Coronary artery (tissue), 2 donors: ENCODE measurements at regions not wholly inside any gene's neighbourhood (a gene's known extent, or its start where the extent isn't known, plus 50 kb on each side); places are given as distances from the start of the nearest gene placed in this dataset.
"Not testable (repeated sequence)": the region's sequence is repeated elsewhere in the genome, so short reads cannot be mapped to it uniquely, and the experiment has no call there.

ENCODE experiments used
- DNase-seq: peaks from one replicate; pipeline ENCODE4 v3.0.0-alpha.2; 2017; ENCODE audit warnings: low spot score
- H3K27ac ChIP-seq, 2 donors: fragments of 200-600 bp; sonication (generic); one replicate each; pipeline ENCODE4 v1.5.1; 2016 to 2019
- H3K4me3 ChIP-seq: fragments of 200-600 bp; sonication (generic); 2 replicates; pipeline ENCODE4 v1.5.1; 2016; ENCODE audit warnings: mild to moderate bottlenecking, moderate library complexity
- TF ChIP-seq, protein P1 (sequence below): fragments of 200-600 bp; sonication (generic); IDR thresholded peaks from one replicate; pipeline ENCODE4 v1.5.1; 2019; ENCODE audit warnings: antibody characterized with exemption

GRCh38 chr2:142745691-142746090, 131.8 kb upstream of the KYNU start:
- H3K27ac ChIP-seq, result no peak overlapping the region
- no peak for DNase-seq
- H3K4me3 ChIP-seq, result no peak overlapping the region
- TF ChIP-seq, protein P1, sequence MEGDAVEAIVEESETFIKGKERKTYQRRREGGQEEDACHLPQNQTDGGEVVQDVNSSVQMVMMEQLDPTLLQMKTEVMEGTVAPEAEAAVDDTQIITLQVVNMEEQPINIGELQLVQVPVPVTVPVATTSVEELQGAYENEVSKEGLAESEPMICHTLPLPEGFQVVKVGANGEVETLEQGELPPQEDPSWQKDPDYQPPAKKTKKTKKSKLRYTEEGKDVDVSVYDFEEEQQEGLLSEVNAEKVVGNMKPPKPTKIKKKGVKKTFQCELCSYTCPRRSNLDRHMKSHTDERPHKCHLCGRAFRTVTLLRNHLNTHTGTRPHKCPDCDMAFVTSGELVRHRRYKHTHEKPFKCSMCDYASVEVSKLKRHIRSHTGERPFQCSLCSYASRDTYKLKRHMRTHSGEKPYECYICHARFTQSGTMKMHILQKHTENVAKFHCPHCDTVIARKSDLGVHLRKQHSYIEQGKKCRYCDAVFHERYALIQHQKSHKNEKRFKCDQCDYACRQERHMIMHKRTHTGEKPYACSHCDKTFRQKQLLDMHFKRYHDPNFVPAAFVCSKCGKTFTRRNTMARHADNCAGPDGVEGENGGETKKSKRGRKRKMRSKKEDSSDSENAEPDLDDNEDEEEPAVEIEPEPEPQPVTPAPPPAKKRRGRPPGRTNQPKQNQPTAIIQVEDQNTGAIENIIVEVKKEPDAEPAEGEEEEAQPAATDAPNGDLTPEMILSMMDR, result no peak

GRCh38 chr2:142742371-142743214, 134.9 kb upstream of the KYNU start:
- H3K4me3 ChIP-seq, result no peak overlapping the region
- no peak for DNase-seq
- TF ChIP-seq, protein P1, result no peak
- H3K27ac ChIP-seq, result no peak overlapping the region

- Histone ChIP-seq H3K27ac (no peak overlapping the region), H3K4me3 (no peak overlapping the region)
- TF ChIP-seq, protein P1, result no peak
- no peak for DNase-seq
Observed at GRCh38 chr2:142741764-142742269, 135.6 kb upstream of the KYNU start.

GRCh38 chr2:142734770-142735169, 142.7 kb upstream of the KYNU start:
- TF ChIP-seq, protein P1, result no peak
- Histone ChIP-seq H3K4me3 (no peak overlapping the region), H3K27ac (no peak overlapping the region)
- DNase-seq, result no peak

GRCh38 chr2:142734231-142734630, 143.2 kb upstream of the KYNU start:
- Histone ChIP-seq H3K4me3 (no peak overlapping the region), H3K27ac (no peak overlapping the region)
- TF ChIP-seq, protein P1, result no peak
- no peak for DNase-seq

- H3K27ac ChIP-seq, H3K4me3 ChIP-seq, DNase-seq: not testable (repeated sequence)
Observed at GRCh38 chr2:142729814-142730213, 147.7 kb upstream of the KYNU start.

DNA sequence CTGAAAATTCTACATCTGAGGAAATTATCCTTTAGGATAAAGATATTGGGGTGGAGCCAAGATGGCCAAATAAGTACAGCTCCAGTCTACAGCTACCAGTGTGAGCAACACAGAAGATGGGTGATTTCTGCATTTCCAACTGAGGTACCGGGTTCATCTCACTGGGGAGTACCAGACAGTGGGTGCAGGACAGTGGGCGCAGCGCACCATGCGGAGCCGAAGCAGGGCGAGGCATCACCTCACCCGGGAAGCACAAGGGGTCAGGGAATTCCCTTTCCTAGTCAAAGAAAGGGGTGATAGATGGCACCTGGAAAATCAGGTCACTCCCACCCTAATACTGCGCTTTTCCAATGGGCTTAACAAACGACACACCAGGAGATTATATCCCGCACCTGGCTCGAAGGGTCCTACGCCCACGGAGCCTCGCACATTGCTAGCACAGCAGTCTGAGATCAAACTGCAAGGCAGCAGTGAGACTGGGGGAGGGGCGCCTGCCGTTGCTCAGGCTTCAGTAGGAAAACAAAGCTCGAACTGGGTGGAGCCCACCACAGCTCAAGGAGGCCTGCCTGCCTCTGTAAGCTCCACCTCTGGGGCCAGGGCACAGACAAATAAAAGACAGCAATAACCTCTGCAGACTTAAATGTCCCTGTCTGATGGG, 149.5 kb upstream of the KYNU start:
- H3K27ac ChIP-seq, H3K4me3 ChIP-seq, DNase-seq: not testable (repeated sequence)

DNA sequence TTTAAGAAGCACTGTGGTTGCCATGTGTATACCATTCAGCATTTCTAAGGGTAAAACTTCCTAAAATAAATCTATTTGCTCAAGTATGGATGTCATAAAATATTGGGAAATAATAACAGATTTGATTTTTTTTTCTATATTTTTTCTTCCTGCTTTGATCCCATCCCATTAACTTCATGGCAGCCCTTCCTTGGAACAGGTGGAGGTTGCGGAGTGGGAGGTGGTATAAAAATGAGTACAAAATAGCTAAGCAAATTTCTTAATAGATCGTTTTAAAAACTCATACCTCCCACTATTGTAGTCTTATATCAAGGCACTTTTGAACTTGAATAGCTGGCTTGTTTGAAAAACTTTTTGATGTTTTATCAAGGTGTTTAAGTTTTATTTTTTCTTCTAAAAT, 152.1 kb upstream of the KYNU start:
- H3K4me3 ChIP-seq, result no peak overlapping the region
- no peak for DNase-seq
- H3K27ac ChIP-seq, result no peak overlapping the region
- TF ChIP-seq, protein P1, result no peak
